Muscle of back (tissue), 3 donors: ENCODE measurements at regions not wholly inside any gene's neighbourhood (a gene's known extent, or its start where the extent isn't known, plus 50 kb on each side); places are given as distances from the start of the nearest gene placed in this dataset.
A peak's percentile ranks its signal among the peaks of the same experiment; 100 is the strongest.
"Not testable (repeated sequence)": the region's sequence is repeated elsewhere in the genome, so short reads cannot be mapped to it uniquely, and the experiment has no call there.

Experiments
- DNase-seq, 3 donors: peaks; one replicate each; pipeline versions ENCODE4 v3.0.0 to v3.0.0-alpha.2; 2013

DNA sequence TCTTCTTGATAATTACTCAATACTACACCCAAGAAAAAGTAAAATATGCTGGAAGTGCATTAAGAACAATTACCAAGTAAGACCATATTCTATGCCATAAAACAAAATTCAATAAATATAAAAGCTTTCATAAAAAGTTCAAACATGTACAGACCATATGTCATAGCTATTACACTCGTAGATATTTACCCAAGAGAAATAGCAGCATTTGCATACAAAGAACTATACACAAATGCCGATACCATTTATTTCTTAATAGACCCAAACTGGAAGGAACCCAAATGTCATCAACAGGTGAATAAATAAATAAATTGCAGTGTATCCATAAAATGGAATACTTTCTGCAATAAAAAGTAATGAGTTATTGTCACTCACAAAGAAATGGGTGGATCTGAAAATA lies 78.3 kb upstream of the SLC16A7 start:
- no peak for DNase-seq

GRCh38 chr12:59500915-59501314 lies 94.9 kb upstream of the SLC16A7 start:
- no peak for DNase-seq

- DNase-seq: no peak
Observed at GRCh38 chr12:59500335-59500734, 95.5 kb upstream of the SLC16A7 start.

DNA sequence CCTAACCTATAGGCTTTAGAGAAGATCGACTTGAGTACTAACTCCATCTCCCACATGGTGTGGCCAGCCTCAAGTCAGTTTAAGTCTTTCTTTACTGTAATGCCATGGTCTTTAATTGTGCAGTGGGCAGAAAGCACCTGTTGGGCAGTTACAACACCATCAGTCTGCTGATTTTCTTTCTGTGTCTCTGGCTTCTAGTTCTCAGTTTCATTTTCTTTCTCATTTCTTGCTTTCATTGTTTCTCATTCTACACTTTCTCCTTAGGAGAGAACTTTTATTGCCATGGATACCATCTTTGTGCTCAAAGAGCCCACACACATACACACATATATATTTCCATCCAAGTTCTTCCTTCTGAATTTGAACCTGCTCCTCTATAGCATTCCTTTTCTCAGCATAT lies 96.1 kb upstream of the SLC16A7 start:
- no peak for DNase-seq

GRCh38 chr12:59494617-59495016 lies 101.2 kb upstream of the SLC16A7 start:
- no peak for DNase-seq

DNA sequence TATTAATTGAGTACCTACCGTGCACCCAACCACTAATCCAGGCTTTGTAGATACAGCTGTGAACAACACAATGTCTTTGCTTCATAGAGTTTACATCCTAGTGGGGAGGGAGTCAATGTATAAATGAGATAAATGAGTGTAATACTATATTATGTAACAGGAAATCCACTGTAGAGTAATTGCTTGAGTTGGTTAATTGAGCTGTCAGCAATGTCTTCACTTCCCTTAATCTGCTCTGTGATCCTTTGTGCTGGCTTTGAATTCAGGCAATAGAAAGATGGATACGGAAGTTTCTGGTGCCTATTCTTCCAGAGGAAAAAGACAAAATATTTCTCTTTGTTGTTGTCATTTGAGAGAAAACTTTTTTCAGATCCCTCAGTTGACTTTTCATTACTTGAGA lies 104.0 kb upstream of the SLC16A7 start:
- no peak for DNase-seq

GRCh38 chr12:59486827-59487226 lies 109.0 kb upstream of the SLC16A7 start:
- DNase-seq: peak in 1 of 3 donors; percentile 10

DNA sequence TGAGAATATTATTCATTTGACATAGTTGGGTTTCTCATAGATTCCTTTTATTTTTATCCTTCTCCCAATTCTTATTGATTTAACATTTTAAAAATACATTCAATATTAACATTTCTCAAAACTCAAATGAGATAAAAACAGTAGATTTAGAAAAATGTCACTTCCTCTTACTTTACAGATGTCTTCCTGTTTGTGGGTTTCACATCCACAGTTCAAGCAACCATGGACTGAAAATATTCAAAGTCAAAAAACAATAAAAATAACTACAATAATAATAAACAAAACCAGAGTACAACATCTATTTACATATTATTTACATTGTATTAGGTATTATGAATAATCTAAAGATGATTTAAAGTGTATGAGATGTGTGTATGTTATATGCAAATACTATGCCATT lies 111.3 kb upstream of the SLC16A7 start:
- DNase-seq: no peak

DNA sequence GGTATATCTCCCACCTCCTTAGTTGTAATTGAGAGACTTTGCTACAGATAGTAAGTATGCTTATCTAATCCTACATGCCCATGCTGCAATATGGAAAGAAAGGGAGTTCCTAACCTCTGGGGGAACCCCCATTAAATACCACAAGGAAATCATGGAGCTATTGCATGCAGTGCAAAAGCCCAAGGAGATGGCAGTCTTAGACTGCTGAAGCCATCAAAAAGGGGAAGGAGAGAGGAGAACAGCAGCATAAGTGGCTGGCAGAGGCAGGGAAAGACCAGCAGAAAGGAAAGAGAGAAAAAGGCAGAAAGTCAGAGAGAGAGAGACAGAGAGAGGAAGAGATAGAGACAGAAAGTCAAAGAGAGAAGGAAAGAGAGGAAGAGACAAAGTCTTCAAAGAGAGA lies 121.6 kb upstream of the SLC16A7 start:
- DNase-seq: not testable (repeated sequence)

- DNase-seq: peak in 1 of 3 donors; percentile 11
Observed at GRCh38 chr12:59472273-59472672, 123.6 kb upstream of the SLC16A7 start.

DNA sequence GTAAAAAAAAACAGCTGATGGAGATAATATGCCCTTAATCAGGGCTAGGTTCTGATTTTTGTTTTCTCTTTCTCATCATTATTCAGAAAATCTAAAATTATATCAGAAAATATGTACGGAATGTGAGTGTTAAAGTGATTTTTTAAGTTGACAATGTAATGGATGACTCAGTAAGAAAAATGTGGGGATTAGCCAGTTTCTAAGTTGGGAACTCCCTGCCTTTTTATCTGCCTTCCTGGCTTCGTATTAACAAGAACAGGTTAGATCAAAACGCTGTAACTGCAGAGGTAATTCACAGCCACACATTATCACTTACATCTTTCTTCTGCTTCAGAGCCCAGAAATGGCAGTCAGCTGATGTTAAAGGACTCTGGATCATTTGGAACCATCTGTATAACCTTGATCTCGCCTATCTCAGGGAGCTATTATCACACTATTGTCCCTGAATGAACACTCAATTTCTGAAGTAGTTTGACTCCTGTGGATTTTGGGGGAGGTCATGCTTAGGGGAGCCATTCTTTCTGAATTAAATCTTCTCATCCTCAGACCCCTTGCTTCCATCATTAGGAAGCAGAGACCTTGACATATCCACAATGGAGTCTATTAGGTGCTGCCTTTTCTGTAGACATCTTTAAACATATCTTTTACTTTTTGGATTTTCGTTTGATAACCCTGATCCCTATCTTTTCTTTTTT lies 135.7 kb upstream of the SLC16A7 start:
- peak in 1 of 3 donors; percentile 31 for DNase-seq

DNA sequence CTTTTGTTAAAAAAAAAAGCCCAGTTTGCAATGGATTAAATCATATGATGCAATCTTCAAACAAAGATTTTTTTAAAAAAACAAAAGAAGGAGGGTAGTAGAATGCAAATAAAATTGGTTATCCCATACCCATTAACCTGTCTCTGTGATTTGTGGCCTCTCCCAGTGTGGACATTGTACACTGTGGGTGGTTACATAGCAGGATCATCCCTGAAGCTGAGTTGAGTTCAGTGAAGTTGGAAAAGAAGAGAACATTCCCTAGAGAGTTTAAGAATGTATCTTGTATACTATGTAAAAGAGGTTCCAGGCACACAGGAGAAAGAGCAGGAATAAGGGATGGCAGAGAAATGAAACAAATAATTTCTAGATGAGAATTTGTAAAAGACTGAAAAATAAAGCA lies 142.4 kb upstream of the SLC16A7 start:
- DNase-seq: peak in 1 of 3 donors; percentile 29

DNA sequence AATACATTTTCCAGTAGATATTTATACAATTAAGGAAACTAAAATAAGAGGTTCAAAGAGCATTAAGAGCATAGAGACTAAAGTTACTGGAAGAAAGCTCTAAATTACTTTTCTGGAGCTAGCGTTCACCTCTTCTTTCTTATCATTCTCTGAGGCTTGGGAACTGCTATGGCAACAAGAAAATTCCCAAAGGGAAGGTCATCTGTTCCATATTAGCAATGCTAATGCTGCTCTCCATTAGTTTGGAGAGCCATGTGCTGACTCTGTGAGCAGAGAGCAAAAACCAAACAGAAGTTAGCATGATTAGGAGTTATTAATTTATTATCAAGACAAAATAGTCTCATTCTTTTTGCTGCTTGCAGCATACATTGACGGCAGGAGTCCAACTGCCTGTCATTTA lies 143.1 kb upstream of the SLC16A7 start:
- peak; percentile 22 to 57 (median 52) for DNase-seq

GRCh38 chr12:59452259-59452658 lies 143.6 kb upstream of the SLC16A7 start:
- DNase-seq: peak in 1 of 3 donors; percentile 83

- no peak for DNase-seq
Observed at GRCh38 chr12:59446116-59446515, 149.7 kb upstream of the SLC16A7 start.

DNA sequence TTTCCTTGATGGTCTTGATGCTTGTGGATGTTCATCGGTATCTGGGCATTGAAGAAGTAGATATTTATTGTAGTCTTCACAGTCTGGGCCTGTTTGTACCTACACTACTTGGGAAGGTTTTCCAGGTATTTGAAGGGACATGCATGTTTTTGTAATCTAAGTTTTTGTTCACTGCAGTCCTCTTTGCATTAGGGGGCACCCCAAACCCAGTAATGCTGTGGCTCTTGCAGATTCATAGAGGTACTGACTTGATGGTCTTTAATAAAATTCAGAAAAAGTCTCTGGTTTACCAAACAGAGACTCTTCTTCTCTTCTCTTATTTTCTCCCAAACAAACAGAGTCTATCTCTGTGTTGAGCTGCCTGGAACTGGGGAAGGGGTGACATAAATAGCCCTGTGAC lies 150.9 kb upstream of the SLC16A7 start:
- DNase-seq: no peak

GRCh38 chr12:59432057-59432456 lies 163.8 kb upstream of the SLC16A7 start:
- no peak for DNase-seq

DNA sequence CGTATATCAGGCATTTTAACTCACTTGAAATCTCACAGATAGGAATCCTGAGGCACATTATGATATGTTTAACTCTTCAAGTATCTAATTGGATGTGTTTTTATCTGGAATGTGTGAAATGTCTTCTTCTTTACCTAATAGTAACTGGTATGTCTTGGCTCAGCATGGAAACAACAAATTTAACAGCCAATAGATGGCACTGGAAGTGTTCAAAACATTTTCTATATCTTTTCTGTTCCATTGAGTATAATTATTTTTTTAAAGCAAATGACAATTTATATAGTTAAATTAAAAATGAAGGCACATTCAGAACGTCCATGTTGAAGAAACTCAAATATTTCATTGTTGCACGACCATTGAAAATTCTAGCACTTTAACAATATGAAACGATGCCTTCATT lies 164.6 kb upstream of the SLC16A7 start:
- DNase-seq: peak in 1 of 3 donors; percentile 9

GRCh38 chr12:59429766-59430165 lies 166.1 kb upstream of the SLC16A7 start:
- DNase-seq: no peak

- peak in 1 of 3 donors; percentile 73 for DNase-seq
Observed at GRCh38 chr12:59425798-59426197, 170.0 kb upstream of the SLC16A7 start.

- not testable (repeated sequence) for DNase-seq
Observed at GRCh38 chr12:59424666-59425065, 171.2 kb upstream of the SLC16A7 start.

GRCh38 chr12:59414051-59414450 lies 181.8 kb upstream of the SLC16A7 start:
- DNase-seq: peak in 1 of 3 donors; percentile 8

DNA sequence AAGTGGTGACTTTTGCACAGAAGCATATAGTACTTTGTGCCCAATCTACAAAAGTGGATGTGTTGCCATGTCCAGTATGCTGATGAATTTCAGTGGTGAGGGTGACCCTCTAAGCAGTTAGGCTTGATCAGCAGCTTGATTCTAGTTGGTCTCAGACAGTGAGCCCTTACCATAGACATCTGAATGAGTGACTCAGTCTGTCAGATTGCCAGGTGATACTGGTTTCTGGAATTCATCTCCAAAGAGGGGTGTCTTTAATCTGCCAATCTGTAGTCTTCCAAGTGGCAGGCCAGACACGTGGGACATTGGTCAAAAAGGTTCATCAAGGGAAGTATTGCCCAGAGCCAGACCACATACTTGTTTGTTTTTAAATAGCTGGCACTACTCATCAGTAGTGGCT lies 187.4 kb upstream of the SLC16A7 start:
- no peak for DNase-seq

GRCh38 chr12:59407799-59408198 lies 188.0 kb upstream of the SLC16A7 start:
- no peak for DNase-seq
